GM12878 (cell line): ENCODE measurements at regions not wholly inside any gene's neighbourhood (a gene's known extent, or its start where the extent isn't known, plus 50 kb on each side); places are given as distances from the start of the nearest gene placed in this dataset.

Source experiments
- ATAC-seq: fragments of 200-7000 bp; cut with Tn5 transposase; 3 replicates; pipeline ENCODE4 v1.9.1; 2020; ENCODE audit warnings: mild to moderate bottlenecking, moderate library complexity
- BruUV-seq: library from RNA; stranded (reverse); fragments of 400-500 nt; replicated peaks from 2 replicates; lab custom pipeline; 2021; lab: Mats Ljungman, UMichigan
- CTCF ChIA-PET: fragments of 300-600 bp; sonication (Branson Sonifier 250); formaldehyde crosslinking; extraction: SDS; loops from one replicate; lab custom pipeline; 2021; ENCODE audit warnings: inconsistent platforms; lab: Yijun Ruan, JAX
- POLR2A ChIA-PET: fragments of 350-600 bp; formaldehyde crosslinking; extraction: SDS; loops from one replicate; lab custom pipeline; 2021; ENCODE audit warnings: inconsistent platforms; lab: Charles Lee
- RAD21 ChIA-PET: fragments of 300-600 bp; sonication (Branson Sonifier 250); formaldehyde crosslinking; loops from one replicate; lab custom pipeline; 2023; ENCODE audit warnings: antibody characterized with exemption; ENCODE audit not compliant: unreplicated experiment; lab: Charles Lee
- SMC1A ChIA-PET: fragments of 300-600 bp; sonication (Branson Sonifier 250); formaldehyde crosslinking; loops from one replicate; lab custom pipeline; 2023; ENCODE audit not compliant: unreplicated experiment, uncharacterized antibody; lab: Charles Lee
- DNase-seq: peaks from one replicate; pipeline ENCODE4 v3.0.0-alpha.2; 2011; ENCODE audit warnings: low read depth, low spot score
- FAIRE-seq: peaks from 3 replicates; lab custom pipeline; 2011; peaks lifted over from hg19 to GRCh38; lab: Jason Lieb, UNC
- H2AFZ ChIP-seq: 2 replicates; pipeline ENCODE4 v1.6.0; 2011; ENCODE audit warnings: low read depth, low read length, control low read depth; ENCODE audit not compliant: control insufficient read depth
- H3K27ac ChIP-seq: 2 replicates; pipeline ENCODE4 v1.5.1; 2011; ENCODE audit warnings: control low read depth; ENCODE audit not compliant: control insufficient read depth, insufficient read depth
- H3K27me3 ChIP-seq, 2 experiments: replicated peaks in 1 of 2; 2 replicates each; pipeline versions ENCODE4 v1.6.0 to v1.6.1; 2011; ENCODE audit warnings: low read length in 1 of 2; ENCODE audit not compliant: control insufficient read depth in 2 of 2, insufficient read depth in 2 of 2
- H3K36me3 ChIP-seq, 2 experiments: 2 replicates each; pipeline ENCODE4 v1.5.1; 2011; ENCODE audit warnings: low read length in 1 of 2; ENCODE audit not compliant: control insufficient read depth in 2 of 2, insufficient read depth in 2 of 2
- H3K4me1 ChIP-seq: 2 replicates; pipeline ENCODE4 v1.6.1; 2011; ENCODE audit warnings: mild to moderate bottlenecking, low read length, moderate library complexity, mixed read lengths; ENCODE audit not compliant: control insufficient read depth, insufficient read depth
- H3K4me2 ChIP-seq: 2 replicates; pipeline ENCODE4 v1.6.0; 2011; ENCODE audit warnings: control low read depth; ENCODE audit not compliant: control insufficient read depth, insufficient read depth
- H3K4me3 ChIP-seq: fragments of 200-600 bp; sonication (generic); 2 replicates; pipeline ENCODE4 v1.5.1; 2016
- H3K79me2 ChIP-seq: 2 replicates; pipeline ENCODE4 v1.6.0; 2011; ENCODE audit warnings: low read length; ENCODE audit not compliant: control insufficient read depth, insufficient read depth
- H3K9ac ChIP-seq: 2 replicates; pipeline ENCODE4 v1.8.0; 2011; ENCODE audit warnings: low read length, control low read depth, mixed read lengths; ENCODE audit not compliant: control insufficient read depth, insufficient read depth
- H3K9me3 ChIP-seq: replicated peaks from 3 replicates; pipeline ENCODE4 v1.5.1; 2011; ENCODE audit warnings: mild to moderate bottlenecking, low read length; ENCODE audit not compliant: control insufficient read depth, insufficient read depth
- H4K20me1 ChIP-seq: 2 replicates; pipeline ENCODE4 v1.6.0; 2011; ENCODE audit not compliant: control insufficient read depth, insufficient read depth
- BACH1 ChIP-seq: fragments of 450-650 bp; IDR thresholded peaks from 2 replicates; pipeline ENCODE4 v1.6.1; 2017; ENCODE audit warnings: mild to moderate bottlenecking, borderline replicate concordance
- NR2F1 ChIP-seq: fragments of 450-650 bp; conservative IDR thresholded peaks from 2 replicates; pipeline ENCODE4 v1.6.1; 2017; ENCODE audit warnings: mild to moderate bottlenecking
- RAD51 ChIP-seq: fragments of 450-650 bp; IDR thresholded peaks from 2 replicates; pipeline ENCODE4 v1.6.1; 2016; ENCODE audit warnings: moderate library complexity, mild to moderate bottlenecking, inconsistent platforms
- RB1 ChIP-seq: fragments of 450-650 bp; formaldehyde crosslinking; IDR thresholded peaks from 2 replicates; pipeline ENCODE4 v1.6.1; 2017; ENCODE audit warnings: mild to moderate bottlenecking, borderline replicate concordance
- in situ Hi-C: fragments of 300-500 bp; cut with MboI; formaldehyde crosslinking; loops from 9 replicates; pipeline ENCODE4 v1.14.3; 2018; ENCODE audit warnings: mixed read lengths
- intact Hi-C: fragments of 100-400 bp; cut with micrococcal nuclease; formaldehyde crosslinking; loops from one replicate; pipeline ENCODE4 v1.14.2; 2022; ENCODE audit not compliant: unreplicated experiment

DNA sequence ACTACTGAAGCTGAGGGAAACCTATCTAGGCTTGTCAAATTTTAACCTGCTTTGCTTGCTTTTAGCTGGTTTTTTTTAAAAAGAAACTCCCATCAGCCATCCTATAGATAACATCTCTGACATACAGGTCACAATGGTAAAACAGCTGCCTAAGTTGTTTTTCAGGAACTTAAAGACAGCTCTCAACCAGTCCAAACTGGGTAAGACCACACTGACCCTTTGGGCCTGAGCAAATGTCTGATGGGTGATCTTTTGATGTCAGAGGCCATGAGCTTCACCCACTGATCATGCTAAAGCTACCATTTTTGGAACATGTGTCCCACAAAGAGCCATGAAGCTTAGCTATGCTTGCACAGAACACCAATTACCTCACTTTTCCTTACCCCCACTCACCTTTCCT lies 50.0 kb upstream of the TANC1 start:
- ChIA-PET SMC1A (interaction anchor here (1.2 to 1.8 kb wide), 2 partner anchors 27 to 200 kb away, joined by 3 to 6 read pairs; no protein-coding TSS in a partner anchor), RAD21 (interaction anchor here (1.1 kb wide), 1 partner anchor 10 kb away, joined by 3 read pairs; no protein-coding TSS in a partner anchor), POLR2A (no interaction called here), CTCF (interaction anchor here (0.9 to 1.2 kb wide), 2 partner anchors 199 to 1050 kb away, joined by 3 to 4 read pairs; no protein-coding TSS in a partner anchor)
- in situ Hi-C loops (no loop called here), intact Hi-C loops (no loop called here)
- no peak overlapping the region for H3K4me3 ChIP-seq
- H2AFZ ChIP-seq, result no peak overlapping the region
- H3K9ac ChIP-seq, result no peak overlapping the region
- no peaks in the 10 kb centered on the region for H3K36me3 ChIP-seq
- no peaks in the 10 kb centered on the region for H3K79me2 ChIP-seq
- no peak overlapping the region for H3K27ac ChIP-seq
- DNase-seq (no peak), FAIRE-seq (no peak), ATAC-seq (no peak)
- TF ChIP-seq BACH1 (no peak), RB1 (no peak), NR2F1 (no peak), RAD51 (no peak)
- no peaks in the 10 kb centered on the region for H3K9me3 ChIP-seq
- no peaks in the 10 kb centered on the region for H3K4me1 ChIP-seq
- no TSS peak for BruUV-seq
- no peaks in the 10 kb centered on the region for H3K27me3 ChIP-seq
- no peaks in the 10 kb centered on the region for H4K20me1 ChIP-seq
- H3K4me2 ChIP-seq, result no peak overlapping the region
